ENCODE measurements at regions not wholly inside any gene's neighbourhood (a gene's known extent, or its start where the extent isn't known, plus 50 kb on each side); places are given as distances from the start of the nearest gene placed in this dataset.

GRCh38 chr11:122207921-122208764 is 92.1 kb upstream of the BLID start:
- DNase-seq, result no peak
- no peak overlapping the region for H3K4me3 ChIP-seq
- intact Hi-C loops (cut with DNase I; ENCODE audit: low total_unique reads), result no loop called here
- peaks cover 0 to 10% (median under 1%) of the 10 kb centered on the region in 6 donors for H3K4me1 ChIP-seq
- H3K9me3 ChIP-seq, result no peaks in the 10 kb centered on the region
- H3K36me3 ChIP-seq, result no peaks in the 10 kb centered on the region
- 76 to 89% (median 82%) methylated on average over 8 of the region's 8 CpGs for WGBS, 5 donors
- TF ChIP-seq POLR2AphosphoS5 (IDR thresholded peaks at IDR 0.05) (no peak), CTCF (IDR thresholded peaks at IDR 0.05 in 8 of 11, conservative IDR thresholded peaks at IDR 0.05 in 3 of 11) (no peak), POLR2A (IDR thresholded peaks at IDR 0.05) (no peak)
- H3K27me3 ChIP-seq (replicated peaks in 1 of 7), result peaks cover 0 to 11% (median 0%) of the 10 kb centered on the region in 7 donors
- H3K27ac ChIP-seq, result no peak overlapping the region

GRCh38 chr11:122207505-122207904 is 91.5 kb upstream of the BLID start:
- WGBS, 5 donors, result 72 to 88% (median 80%) methylated on average over 8 of the region's 8 CpGs
- H3K4me1 ChIP-seq, result peaks cover 0 to 13% (median 3%) of the 10 kb centered on the region in 6 donors
- no peak for TF ChIP-seq POLR2A (IDR thresholded peaks at IDR 0.05)
- no peak for TF ChIP-seq CTCF (IDR thresholded peaks at IDR 0.05 in 8 of 11, conservative IDR thresholded peaks at IDR 0.05 in 3 of 11)
- TF ChIP-seq POLR2AphosphoS5 (IDR thresholded peaks at IDR 0.05), result no peak
- no peak overlapping the region for H3K27ac ChIP-seq
- no peaks in the 10 kb centered on the region for H3K9me3 ChIP-seq
- DNase-seq, result no peak
- H3K36me3 ChIP-seq, result no peaks in the 10 kb centered on the region
- intact Hi-C loops (cut with DNase I; ENCODE audit: low total_unique reads), result no loop called here
- H3K27me3 ChIP-seq (replicated peaks in 1 of 7), result peaks cover 0 to 17% (median 0%) of the 10 kb centered on the region in 7 donors
- no peak overlapping the region for H3K4me3 ChIP-seq

- DNase-seq, result no peak
- peaks cover 0 to 12% (median 3%) of the 10 kb centered on the region in 6 donors for H3K4me1 ChIP-seq
- no peak overlapping the region for H3K4me3 ChIP-seq
- WGBS, 5 donors, result 47 to 76% (median 57%) methylated on average over 5 of the region's 5 CpGs
- no peak overlapping the region for H3K27ac ChIP-seq
- no peaks in the 10 kb centered on the region for H3K9me3 ChIP-seq
- TF ChIP-seq POLR2AphosphoS5 (IDR thresholded peaks at IDR 0.05) (no peak), CTCF (IDR thresholded peaks at IDR 0.05 in 8 of 11, conservative IDR thresholded peaks at IDR 0.05 in 3 of 11) (no peak), POLR2A (IDR thresholded peaks at IDR 0.05) (no peak)
- H3K27me3 ChIP-seq (replicated peaks in 1 of 7), result peaks cover 0 to 27% (median 0%) of the 10 kb centered on the region in 7 donors
- intact Hi-C loops (cut with DNase I; ENCODE audit: low total_unique reads), result no loop called here
- no peaks in the 10 kb centered on the region for H3K36me3 ChIP-seq
Observed at GRCh38 chr11:122205036-122205435, 89.0 kb upstream of the BLID start.

GRCh38 chr11:122204206-122204605 is 88.2 kb upstream of the BLID start:
- Histone ChIP-seq H3K27me3 (replicated peaks in 1 of 7) (peaks cover 0 to 27% (median 0%) of the 10 kb centered on the region in 7 donors), H3K4me3 (no peak overlapping the region), H3K9me3 (no peaks in the 10 kb centered on the region), H3K36me3 (no peaks in the 10 kb centered on the region), H3K27ac (no peak overlapping the region), H3K4me1 (peaks cover 0 to 7% (median 2%) of the 10 kb centered on the region in 6 donors)
- TF ChIP-seq CTCF (IDR thresholded peaks at IDR 0.05 in 8 of 11, conservative IDR thresholded peaks at IDR 0.05 in 3 of 11) (no peak), POLR2A (IDR thresholded peaks at IDR 0.05) (no peak), POLR2AphosphoS5 (IDR thresholded peaks at IDR 0.05) (no peak)
- intact Hi-C loops (cut with DNase I; ENCODE audit: low total_unique reads), result no loop called here
- 50 to 84% (median 79%) methylated on average over 5 of the region's 5 CpGs for WGBS, 5 donors
- no peak for DNase-seq
